Mucosa of stomach (tissue), 1 donor: ENCODE measurements at regions not wholly inside any gene's neighbourhood (a gene's known extent, or its start where the extent isn't known, plus 50 kb on each side); places are given as distances from the start of the nearest gene placed in this dataset.

Experiments used
- H3K27me3 ChIP-seq: one replicate; pipeline ENCODE4 v1.7.0; 2013; ENCODE audit warnings: mild to moderate bottlenecking, low read length; ENCODE audit not compliant: control insufficient read depth, insufficient read depth
- H3K36me3 ChIP-seq: one replicate; pipeline ENCODE4 v1.7.0; 2013; ENCODE audit warnings: low read length; ENCODE audit not compliant: control insufficient read depth, insufficient read depth
- H3K4me1 ChIP-seq: one replicate; pipeline ENCODE4 v1.7.0; 2013; ENCODE audit warnings: mild to moderate bottlenecking, low read length; ENCODE audit not compliant: control insufficient read depth, insufficient read depth
- H3K4me3 ChIP-seq: one replicate; pipeline ENCODE4 v1.7.0; 2013; ENCODE audit warnings: low read length
- H3K9ac ChIP-seq: one replicate; pipeline ENCODE4 v1.7.0; 2013; ENCODE audit warnings: mild to moderate bottlenecking, low read length, moderate library complexity
- H3K9me3 ChIP-seq: one replicate; pipeline ENCODE4 v1.7.0; 2013; ENCODE audit warnings: mild to moderate bottlenecking, low read length, moderate library complexity; ENCODE audit not compliant: control insufficient read depth
- donor health status: Pancreatic carcinoma.

GRCh38 chrX:17295791-17296190 is 79.2 kb upstream of the NHS start:
- Histone ChIP-seq H3K36me3 (no peaks in the 10 kb centered on the region), H3K4me1 (peaks cover 3% of the 10 kb centered on the region), H3K4me3 (no peak overlapping the region), H3K9me3 (no peaks in the 10 kb centered on the region), H3K9ac (no peak overlapping the region), H3K27me3 (no peaks in the 10 kb centered on the region)

GRCh38 chrX:17298564-17298963 is 76.4 kb upstream of the NHS start:
- no peak overlapping the region for H3K9ac ChIP-seq
- H3K4me3 ChIP-seq, result no peak overlapping the region

GRCh38 chrX:17299206-17299605 is 75.8 kb upstream of the NHS start:
- H3K4me1 ChIP-seq, result no peaks in the 10 kb centered on the region
- no peaks in the 10 kb centered on the region for H3K36me3 ChIP-seq
- no peak overlapping the region for H3K4me3 ChIP-seq
- H3K9me3 ChIP-seq, result no peaks in the 10 kb centered on the region
- no peak overlapping the region for H3K9ac ChIP-seq
- no peaks in the 10 kb centered on the region for H3K27me3 ChIP-seq

More at GRCh38 chrX:17298564-17298963, 76.4 kb upstream of the NHS start:
- Histone ChIP-seq H3K4me1 (no peaks in the 10 kb centered on the region), H3K27me3 (no peaks in the 10 kb centered on the region), H3K9me3 (no peaks in the 10 kb centered on the region), H3K36me3 (no peaks in the 10 kb centered on the region)

GRCh38 chrX:17323397-17323796 is 51.6 kb upstream of the NHS start:
- H3K9me3 ChIP-seq, result no peaks in the 10 kb centered on the region
- no peaks in the 10 kb centered on the region for H3K36me3 ChIP-seq
- H3K4me3 ChIP-seq, result no peak overlapping the region
- H3K27me3 ChIP-seq, result no peaks in the 10 kb centered on the region
- no peaks in the 10 kb centered on the region for H3K4me1 ChIP-seq
- no peak overlapping the region for H3K9ac ChIP-seq
